ENCODE measurements at regions not wholly inside any gene's neighbourhood (a gene's known extent, or its start where the extent isn't known, plus 50 kb on each side); places are given as distances from the start of the nearest gene placed in this dataset.

DNA sequence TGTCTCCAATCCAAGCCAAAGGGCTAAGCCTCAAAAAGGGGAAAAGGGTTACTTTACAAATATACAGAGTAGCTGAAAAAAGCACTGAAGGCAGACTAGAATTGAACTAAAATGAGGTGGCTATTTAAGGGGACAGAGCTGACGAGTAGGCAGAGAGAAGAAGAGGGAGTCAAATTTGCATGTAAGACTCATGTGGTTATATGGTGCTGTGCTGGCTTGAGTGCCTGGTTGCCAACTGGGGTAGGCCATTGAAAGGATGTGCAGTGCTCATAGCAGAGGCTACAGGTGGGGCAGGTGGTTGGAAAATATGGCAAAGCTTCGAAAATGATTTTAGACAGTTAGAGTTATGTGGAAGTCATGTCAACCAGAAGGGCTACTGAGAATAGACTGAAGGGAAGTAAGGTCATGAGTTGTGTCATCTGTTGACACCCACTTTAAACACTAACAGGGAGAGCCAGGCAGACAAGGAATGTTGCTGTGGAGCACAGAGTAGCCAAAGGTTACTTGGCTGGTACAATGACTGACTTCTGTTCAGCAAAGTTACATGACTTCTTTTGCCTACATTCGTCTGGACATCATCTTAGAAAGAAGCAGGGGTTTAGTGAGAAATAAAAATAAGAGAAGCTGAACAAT is 1210.4 kb downstream of the ADGRL3 start:
- TF ChIP-seq CTCF (conservative IDR thresholded peaks at IDR 0.05; ENCODE audit: low read depth, low read length) (no peak), POLR2A (IDR thresholded peaks at IDR 0.05; ENCODE audit: low read depth, low read length) (no peak), FOS (IDR thresholded peaks at IDR 0.05; ENCODE audit: low read depth, low read length) (no peak), BHLHE40 (IDR thresholded peaks at IDR 0.05; ENCODE audit: low read depth, low read length) (no peak), RAD21 (IDR thresholded peaks at IDR 0.05; ENCODE audit: low read length) (no peak), MAFK (IDR thresholded peaks at IDR 0.05; ENCODE audit: low read depth, low read length) (no peak), RFX5 (IDR thresholded peaks at IDR 0.05; ENCODE audit: low read depth, low read length) (no peak), RCOR1 (IDR thresholded peaks at IDR 0.05; ENCODE audit: insufficient replicate concordance, low read length) (no peak), MXI1 (IDR thresholded peaks at IDR 0.05; ENCODE audit: borderline replicate concordance, low read depth, low read length) (no peak)

All from IMR-90 (cell line).